Esophagus squamous epithelium (tissue), 5 donors: ENCODE measurements at regions not wholly inside any gene's neighbourhood (a gene's known extent, or its start where the extent isn't known, plus 50 kb on each side); places are given as distances from the start of the nearest gene placed in this dataset.

Experiments used
- DNase-seq: peaks from one replicate; lab custom pipeline; 2025; lab: John Stamatoyannopoulos, UW
- H3K27ac ChIP-seq, 4 donors: fragments of 200-600 bp; sonication (generic); one replicate each; pipeline ENCODE4 v1.5.1; 2016 to 2019; ENCODE audit warnings: mild to moderate bottlenecking in 1 of 4
- H3K27me3 ChIP-seq, 4 donors: fragments of 200-600 bp; sonication (generic); 1 replicate in 3 of 4; 2 replicates in 1 of 4; pipeline versions ENCODE4 v1.5.1 to v1.6.0; 2017 to 2021; ENCODE audit warnings: antibody characterized with exemption in 1 of 4
- H3K36me3 ChIP-seq, 3 donors: fragments of 200-600 bp; sonication (generic); one replicate each; pipeline ENCODE4 v1.5.1; 2016 to 2019
- H3K4me1 ChIP-seq, 3 donors: fragments of 200-600 bp; sonication (generic); one replicate each; pipeline ENCODE4 v1.5.1; 2017 to 2019
- H3K4me3 ChIP-seq, 4 donors: fragments of 200-600 bp; sonication (generic); 1 replicate in 3 of 4; 2 replicates in 1 of 4; pipeline ENCODE4 v1.5.1; 2016 to 2019; ENCODE audit warnings: mild to moderate bottlenecking in 2 of 4, moderate library complexity in 1 of 4
- H3K9me3 ChIP-seq, 3 donors: fragments of 200-600 bp; sonication (generic); one replicate each; pipeline ENCODE4 v1.5.1; 2016 to 2019
- CTCF ChIP-seq, 6 experiments: fragments of 450-650 bp in 4 of 6; fragments of 200-600 bp in 2 of 6; sonication (generic) in 2 of 6; IDR thresholded peaks; one replicate each; pipeline ENCODE4 v1.5.1; 2016 to 2019; ENCODE audit warnings: antibody characterized with exemption in 6 of 6, mild to moderate bottlenecking in 4 of 6, moderate library complexity in 4 of 6
- POLR2A ChIP-seq, 4 donors: fragments of 450-650 bp; IDR thresholded peaks; one replicate each; pipeline ENCODE4 v1.6.1; 2017; ENCODE audit warnings: antibody characterized with exemption in 4 of 4, mild to moderate bottlenecking in 4 of 4, moderate library complexity in 3 of 4
- WGBS, 2 donors: methylation state at CpG; one replicate each; pipeline ENCODE4 v1.1.5; 2018; 5-methylcytosine and 5-hydroxymethylcytosine counted together
- intact Hi-C: fragments of 100-400 bp; cut with DNase I; formaldehyde crosslinking; loops from one replicate; pipeline ENCODE4 v1.15.0; 2022
- donor health status: DM: yes; HTN: yes; CAD: no.

GRCh38 chr13:103443604-103444003 is 377.4 kb upstream of the SLC10A2 start:
- H3K36me3 ChIP-seq: no peaks in the 10 kb centered on the region
- H3K4me1 ChIP-seq: no peaks in the 10 kb centered on the region
- intact Hi-C loops: no loop called here
- no peak overlapping the region for H3K27ac ChIP-seq
- H3K27me3 ChIP-seq: no peaks in the 10 kb centered on the region
- H3K9me3 ChIP-seq: no peaks in the 10 kb centered on the region
- H3K4me3 ChIP-seq: no peak overlapping the region
- DNase-seq: no peak
- no peak for TF ChIP-seq CTCF (IDR thresholded peaks at IDR 0.05)
- no peak for TF ChIP-seq POLR2A (IDR thresholded peaks at IDR 0.05)
- 82 to 89% methylated on average over 4 of the region's 4 CpGs for WGBS, 2 donors

- DNase-seq: no peak
- intact Hi-C loops: no loop called here
- no peaks in the 10 kb centered on the region for H3K36me3 ChIP-seq
- 38 to 46% methylated on average over 1 of the region's 1 CpG for whole genome bisulfite sequencing, 2 donors
- no peaks in the 10 kb centered on the region for H3K9me3 ChIP-seq
- H3K4me3 ChIP-seq: no peak overlapping the region
- no peak for TF ChIP-seq CTCF (IDR thresholded peaks at IDR 0.05)
- TF ChIP-seq POLR2A (IDR thresholded peaks at IDR 0.05): no peak
- H3K27me3 ChIP-seq: no peaks in the 10 kb centered on the region
- H3K27ac ChIP-seq: no peak overlapping the region
- H3K4me1 ChIP-seq: no peaks in the 10 kb centered on the region
These were observed 371.4 kb upstream of the SLC10A2 start for GRCh38 chr13:103437651-103438050.

DNA sequence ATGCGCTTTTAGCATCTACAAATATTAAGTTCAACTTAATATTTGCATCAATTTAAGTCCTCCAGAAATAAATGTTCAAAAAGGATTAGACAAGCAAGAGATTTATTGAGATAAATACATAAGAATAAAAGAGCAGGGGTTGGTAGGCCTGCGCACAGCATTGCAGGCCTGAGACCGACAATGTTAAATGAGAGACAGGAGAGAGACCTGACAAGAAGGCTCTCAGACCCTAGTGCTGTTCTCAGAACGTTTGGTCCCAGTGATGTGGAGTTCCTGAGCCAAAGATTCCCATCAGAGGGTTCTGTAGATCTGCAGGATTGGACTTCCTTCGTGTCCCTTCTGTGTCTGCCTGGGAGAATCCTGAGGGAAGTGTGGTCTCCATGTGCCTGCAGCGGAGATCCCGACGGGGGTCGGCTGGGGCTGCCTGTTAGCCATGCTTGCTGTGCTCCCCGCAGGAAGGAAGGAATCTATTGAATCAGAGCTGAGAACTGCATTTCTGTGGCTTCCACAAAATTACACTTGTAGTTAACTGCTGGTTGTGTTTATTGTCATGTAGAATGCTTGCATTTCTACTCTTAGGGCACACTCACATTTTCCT is 369.9 kb upstream of the SLC10A2 start:
- intact Hi-C loops: no loop called here
- Histone ChIP-seq H3K4me1 (no peaks in the 10 kb centered on the region), H3K27me3 (no peaks in the 10 kb centered on the region), H3K9me3 (no peaks in the 10 kb centered on the region), H3K4me3 (no peak overlapping the region), H3K36me3 (no peaks in the 10 kb centered on the region), H3K27ac (no peak overlapping the region)
- no peak for DNase-seq
- 74 to 82% methylated on average over 9 to 10 of the region's 10 CpGs for WGBS, 2 donors
- no peak for TF ChIP-seq CTCF (IDR thresholded peaks at IDR 0.05)
- TF ChIP-seq POLR2A (IDR thresholded peaks at IDR 0.05): no peak

DNA sequence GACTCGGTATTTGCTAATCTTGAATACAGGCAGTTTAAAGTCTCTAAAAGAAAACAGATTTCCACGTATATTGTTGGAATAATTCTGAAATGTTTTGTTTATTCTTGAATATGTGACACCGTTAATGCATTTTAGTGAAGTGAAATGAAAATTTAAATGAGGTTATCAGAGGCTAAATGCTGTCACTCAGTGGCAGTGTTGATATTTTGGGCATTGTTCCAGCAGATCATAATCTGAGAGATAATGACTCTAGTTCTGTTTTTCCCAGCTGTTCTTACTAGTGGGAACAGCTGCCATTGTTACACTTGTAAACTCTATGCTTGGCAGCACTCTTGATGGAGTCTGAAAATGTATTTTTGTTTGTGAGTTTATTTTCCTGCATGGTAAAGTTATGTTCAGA is 365.6 kb upstream of the SLC10A2 start:
- Histone ChIP-seq H3K27ac (no peak overlapping the region), H3K36me3 (no peaks in the 10 kb centered on the region), H3K4me1 (no peaks in the 10 kb centered on the region), H3K27me3 (no peaks in the 10 kb centered on the region), H3K9me3 (peaks cover 0 to 6% (median 0%) of the 10 kb centered on the region in 3 donors), H3K4me3 (no peak overlapping the region)
- 48 to 63% methylated on average over 3 of the region's 3 CpGs for WGBS, 2 donors
- intact Hi-C loops: no loop called here
- no peak for DNase-seq
- TF ChIP-seq POLR2A (IDR thresholded peaks at IDR 0.05) (no peak), CTCF (IDR thresholded peaks at IDR 0.05) (no peak)

GRCh38 chr13:103430368-103430767 is 364.2 kb upstream of the SLC10A2 start:
- intact Hi-C loops: no loop called here
- WGBS, 2 donors: 84 to 89% methylated on average over 4 of the region's 4 CpGs
- no peak for TF ChIP-seq POLR2A (IDR thresholded peaks at IDR 0.05)

DNA sequence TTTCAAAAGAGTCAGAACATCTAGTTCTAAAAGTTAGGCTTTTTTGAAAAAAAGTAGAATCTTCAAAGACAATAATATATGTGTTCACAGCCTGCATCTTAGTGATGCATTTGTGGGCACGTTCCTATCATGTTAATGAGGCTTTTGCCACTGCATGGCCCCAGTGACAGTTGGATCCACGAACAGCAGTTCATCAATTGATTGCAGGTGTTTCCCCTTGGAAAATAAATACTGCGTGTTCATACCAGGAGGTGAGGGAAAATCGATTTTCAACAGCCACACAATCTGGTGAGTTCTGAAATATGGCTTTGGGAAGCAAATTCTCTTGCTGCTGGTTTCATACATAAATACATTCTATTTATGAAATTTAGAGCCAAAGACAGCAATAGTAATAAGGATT is 343.8 kb upstream of the SLC10A2 start:
- TF ChIP-seq POLR2A (IDR thresholded peaks at IDR 0.05) (no peak), CTCF (IDR thresholded peaks at IDR 0.05) (no peak)
- no peaks in the 10 kb centered on the region for H3K9me3 ChIP-seq
- intact Hi-C loops: no loop called here
- no peaks in the 10 kb centered on the region for H3K36me3 ChIP-seq
- no peak overlapping the region for H3K27ac ChIP-seq
- WGBS, 2 donors: 33 to 63% methylated on average over 4 of the region's 4 CpGs
- no peak overlapping the region for H3K4me3 ChIP-seq
- DNase-seq: no peak
- no peaks in the 10 kb centered on the region for H3K27me3 ChIP-seq
- no peaks in the 10 kb centered on the region for H3K4me1 ChIP-seq

More at GRCh38 chr13:103430368-103430767, 364.2 kb upstream of the SLC10A2 start:
- H3K9me3 ChIP-seq: peaks cover 0 to 6% (median 0%) of the 10 kb centered on the region in 3 donors
- H3K36me3 ChIP-seq: no peaks in the 10 kb centered on the region
- DNase-seq: no peak
- no peak overlapping the region for H3K27ac ChIP-seq
- H3K27me3 ChIP-seq: no peaks in the 10 kb centered on the region
- no peaks in the 10 kb centered on the region for H3K4me1 ChIP-seq
- no peak overlapping the region for H3K4me3 ChIP-seq
